NT2/D1 (cell line): ENCODE measurements at regions not wholly inside any gene's neighbourhood (a gene's known extent, or its start where the extent isn't known, plus 50 kb on each side); places are given as distances from the start of the nearest gene placed in this dataset.

ENCODE experiments used
- SUZ12 ChIP-seq: IDR thresholded peaks from 2 replicates; pipeline ENCODE4 v1.6.1; 2011; ENCODE audit not compliant: insufficient read length, insufficient read depth; ENCODE audit errors: extremely low read depth
- YY1 ChIP-seq: IDR thresholded peaks from 2 replicates; pipeline ENCODE4 v1.6.1; 2011; ENCODE audit not compliant: insufficient read length, insufficient read depth
- ZNF274 ChIP-seq: IDR thresholded peaks from 2 replicates; pipeline ENCODE4 v1.6.1; 2011; ENCODE audit warnings: mild to moderate bottlenecking, low read depth, low read length

GRCh38 chr5:92492908-92493307, 1088.1 kb downstream of the NR2F1-AS1 start:
- TF ChIP-seq YY1 (no peak), ZNF274 (no peak), SUZ12 (no peak)
